ENCODE measurements at regions not wholly inside any gene's neighbourhood (a gene's known extent, or its start where the extent isn't known, plus 50 kb on each side); places are given as distances from the start of the nearest gene placed in this dataset.
"Not testable (repeated sequence)": the region's sequence is repeated elsewhere in the genome, so short reads cannot be mapped to it uniquely, and the experiment has no call there.

GRCh38 chr12:107853479-107853878 lies 79.0 kb downstream of the ASCL4 start:
- no peak for DNase-seq
- in situ Hi-C loops (cut with HindIII; ENCODE audit: low pct_ligation_motif_present, low sequenced_read_pairs): no loop called here

GRCh38 chr12:107855471-107855870 lies 81.0 kb downstream of the ASCL4 start:
- no peak for DNase-seq
- no peaks in the 10 kb centered on the region for H3K36me3 ChIP-seq (replicated peaks)
- TF ChIP-seq CTCF (IDR thresholded peaks at IDR 0.05; ENCODE audit: low read depth, low read length, missing control alignments): no peak
- H3K27ac ChIP-seq: no peak overlapping the region
- H3K4me3 ChIP-seq (ENCODE audit: low read depth, low read length): no peak overlapping the region
- H3K27me3 ChIP-seq (replicated peaks): no peaks in the 10 kb centered on the region
- in situ Hi-C loops (cut with HindIII; ENCODE audit: low pct_ligation_motif_present, low sequenced_read_pairs): no loop called here

More at GRCh38 chr12:107853479-107853878, 79.0 kb downstream of the ASCL4 start:
- H3K27ac ChIP-seq: no peak overlapping the region
- H3K27me3 ChIP-seq (replicated peaks): peaks cover 2% of the 10 kb centered on the region
- no peaks in the 10 kb centered on the region for H3K36me3 ChIP-seq (replicated peaks)
- no peak for TF ChIP-seq CTCF (IDR thresholded peaks at IDR 0.05; ENCODE audit: low read depth, low read length, missing control alignments)
- H3K4me3 ChIP-seq (ENCODE audit: low read depth, low read length): no peak overlapping the region

GRCh38 chr12:107856096-107856495 lies 81.6 kb downstream of the ASCL4 start:
- Histone ChIP-seq H3K4me3 (ENCODE audit: low read depth, low read length) (no peak overlapping the region), H3K27ac (no peak overlapping the region), H3K36me3 (replicated peaks) (no peaks in the 10 kb centered on the region), H3K27me3 (replicated peaks) (no peaks in the 10 kb centered on the region)
- in situ Hi-C loops (cut with HindIII; ENCODE audit: low pct_ligation_motif_present, low sequenced_read_pairs): no loop called here
- DNase-seq: no peak
- no peak for TF ChIP-seq CTCF (IDR thresholded peaks at IDR 0.05; ENCODE audit: low read depth, low read length, missing control alignments)

GRCh38 chr12:107857191-107857590 lies 82.7 kb downstream of the ASCL4 start:
- H3K27ac ChIP-seq: no peak overlapping the region
- no peak overlapping the region for H3K4me3 ChIP-seq (ENCODE audit: low read depth, low read length)
- no peaks in the 10 kb centered on the region for H3K36me3 ChIP-seq (replicated peaks)
- no peaks in the 10 kb centered on the region for H3K27me3 ChIP-seq (replicated peaks)
- no peak for TF ChIP-seq CTCF (IDR thresholded peaks at IDR 0.05; ENCODE audit: low read depth, low read length, missing control alignments)
- in situ Hi-C loops (cut with HindIII; ENCODE audit: low pct_ligation_motif_present, low sequenced_read_pairs): no loop called here
- DNase-seq: no peak

- peaks cover 7% of the 10 kb centered on the region for H3K27me3 ChIP-seq (replicated peaks)
- no peak overlapping the region for H3K4me3 ChIP-seq (ENCODE audit: low read depth, low read length)
- DNase-seq: no peak
- H3K27ac ChIP-seq: no peak overlapping the region
- no peaks in the 10 kb centered on the region for H3K36me3 ChIP-seq (replicated peaks)
- in situ Hi-C loops (cut with HindIII; ENCODE audit: low pct_ligation_motif_present, low sequenced_read_pairs): no loop called here
- TF ChIP-seq CTCF (IDR thresholded peaks at IDR 0.05; ENCODE audit: low read depth, low read length, missing control alignments): no peak
Observed at GRCh38 chr12:107859367-107859766, 84.9 kb downstream of the ASCL4 start.

- no peak for DNase-seq
- Histone ChIP-seq H3K36me3 (replicated peaks) (no peaks in the 10 kb centered on the region), H3K27me3 (replicated peaks) (peaks cover 10% of the 10 kb centered on the region), H3K4me3 (ENCODE audit: low read depth, low read length) (no peak overlapping the region), H3K27ac (no peak overlapping the region)
- TF ChIP-seq CTCF (IDR thresholded peaks at IDR 0.05; ENCODE audit: low read depth, low read length, missing control alignments): no peak
- in situ Hi-C loops (cut with HindIII; ENCODE audit: low pct_ligation_motif_present, low sequenced_read_pairs): no loop called here
Observed at GRCh38 chr12:107864235-107864634, 89.7 kb downstream of the ASCL4 start.

GRCh38 chr12:107864727-107865126 lies 90.2 kb downstream of the ASCL4 start:
- H3K36me3 ChIP-seq (replicated peaks); H3K4me3 ChIP-seq (ENCODE audit: low read depth, low read length); DNase-seq; in situ Hi-C loops (cut with HindIII; ENCODE audit: low pct_ligation_motif_present, low sequenced_read_pairs); H3K27ac ChIP-seq: not testable (repeated sequence)
- H3K27me3 ChIP-seq (replicated peaks): peaks cover 10% of the 10 kb centered on the region

Data from brain microvascular endothelial cell (primary cell).